ENCODE measurements at regions not wholly inside any gene's neighbourhood (a gene's known extent, or its start where the extent isn't known, plus 50 kb on each side); places are given as distances from the start of the nearest gene placed in this dataset.

DNA sequence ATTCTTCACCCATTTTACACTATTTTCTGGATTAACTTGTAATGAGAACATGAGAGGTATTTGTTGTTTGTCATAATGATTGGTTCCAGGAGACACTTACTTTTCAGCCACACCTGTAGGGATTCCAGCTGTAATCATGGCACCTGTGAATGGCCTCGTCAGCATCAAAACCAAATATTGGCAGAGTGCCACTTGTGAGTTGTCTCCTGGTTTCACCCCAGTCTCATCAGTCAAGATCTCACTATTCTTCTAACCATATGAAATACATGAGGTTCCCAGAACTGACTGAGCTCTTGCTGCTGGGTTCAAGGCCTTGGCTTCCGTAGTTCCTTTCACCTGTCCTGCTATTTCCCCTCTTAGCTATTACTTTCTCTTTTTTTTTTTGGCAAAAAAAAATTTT is 246.6 kb upstream of the ADGRL2 start:
- no peak overlapping the region for H3K27ac ChIP-seq (ENCODE audit: low read length)
- no peaks in the 10 kb centered on the region for H3K9me2 ChIP-seq (ENCODE audit: insufficient read depth, low read length)
- TF ChIP-seq, protein P1, sequence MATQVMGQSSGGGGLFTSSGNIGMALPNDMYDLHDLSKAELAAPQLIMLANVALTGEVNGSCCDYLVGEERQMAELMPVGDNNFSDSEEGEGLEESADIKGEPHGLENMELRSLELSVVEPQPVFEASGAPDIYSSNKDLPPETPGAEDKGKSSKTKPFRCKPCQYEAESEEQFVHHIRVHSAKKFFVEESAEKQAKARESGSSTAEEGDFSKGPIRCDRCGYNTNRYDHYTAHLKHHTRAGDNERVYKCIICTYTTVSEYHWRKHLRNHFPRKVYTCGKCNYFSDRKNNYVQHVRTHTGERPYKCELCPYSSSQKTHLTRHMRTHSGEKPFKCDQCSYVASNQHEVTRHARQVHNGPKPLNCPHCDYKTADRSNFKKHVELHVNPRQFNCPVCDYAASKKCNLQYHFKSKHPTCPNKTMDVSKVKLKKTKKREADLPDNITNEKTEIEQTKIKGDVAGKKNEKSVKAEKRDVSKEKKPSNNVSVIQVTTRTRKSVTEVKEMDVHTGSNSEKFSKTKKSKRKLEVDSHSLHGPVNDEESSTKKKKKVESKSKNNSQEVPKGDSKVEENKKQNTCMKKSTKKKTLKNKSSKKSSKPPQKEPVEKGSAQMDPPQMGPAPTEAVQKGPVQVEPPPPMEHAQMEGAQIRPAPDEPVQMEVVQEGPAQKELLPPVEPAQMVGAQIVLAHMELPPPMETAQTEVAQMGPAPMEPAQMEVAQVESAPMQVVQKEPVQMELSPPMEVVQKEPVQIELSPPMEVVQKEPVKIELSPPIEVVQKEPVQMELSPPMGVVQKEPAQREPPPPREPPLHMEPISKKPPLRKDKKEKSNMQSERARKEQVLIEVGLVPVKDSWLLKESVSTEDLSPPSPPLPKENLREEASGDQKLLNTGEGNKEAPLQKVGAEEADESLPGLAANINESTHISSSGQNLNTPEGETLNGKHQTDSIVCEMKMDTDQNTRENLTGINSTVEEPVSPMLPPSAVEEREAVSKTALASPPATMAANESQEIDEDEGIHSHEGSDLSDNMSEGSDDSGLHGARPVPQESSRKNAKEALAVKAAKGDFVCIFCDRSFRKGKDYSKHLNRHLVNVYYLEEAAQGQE (IDR thresholded peaks at IDR 0.05; ENCODE audit: borderline replicate concordance): no peak
- no peak for TF ChIP-seq SMC3 (conservative IDR thresholded peaks at IDR 0.05; ENCODE audit: poor library complexity)
- no peak for TF ChIP-seq RAD21 (conservative IDR thresholded peaks at IDR 0.05)
- no peak for TF ChIP-seq POLR2AphosphoS5 (IDR thresholded peaks at IDR 0.05)
- TF ChIP-seq TAF1 (IDR thresholded peaks at IDR 0.05; ENCODE audit: low read depth): no peak
- TF ChIP-seq EZH2 (IDR thresholded peaks at IDR 0.05; ENCODE audit: borderline replicate concordance, insufficient read depth, low read length, poor library complexity, severe bottlenecking): no peak
- no peak for TF ChIP-seq CTCF (IDR thresholded peaks at IDR 0.05; ENCODE audit: poor library complexity, severe bottlenecking)
- TF ChIP-seq EP300 (conservative IDR thresholded peaks at IDR 0.05; ENCODE audit: poor library complexity, severe bottlenecking): no peak
- no peak for TF ChIP-seq MXI1 (conservative IDR thresholded peaks at IDR 0.05; ENCODE audit: poor library complexity, severe bottlenecking)
- H3K27me3 ChIP-seq (ENCODE audit: insufficient read depth, low read depth, low read length): no peaks in the 10 kb centered on the region
- no peaks in the 10 kb centered on the region for H4K20me1 ChIP-seq (ENCODE audit: insufficient read depth)
- no peak overlapping the region for H3K4me3 ChIP-seq (ENCODE audit: low read length)
- no peaks in the 10 kb centered on the region for H3F3A ChIP-seq (ENCODE audit: insufficient read depth, low read length, poor library complexity, severe bottlenecking)
- no peak overlapping the region for H3K4me2 ChIP-seq (ENCODE audit: low read length)
- no peak overlapping the region for H3K9ac ChIP-seq (ENCODE audit: low read length)
- no peak overlapping the region for H2AFZ ChIP-seq (ENCODE audit: low read depth, low read length)
- H3K79me2 ChIP-seq (replicated peaks; ENCODE audit: insufficient read depth, low read length): no peaks in the 10 kb centered on the region
- no peaks in the 10 kb centered on the region for H3K9me3 ChIP-seq (ENCODE audit: low read length)
- no peaks in the 10 kb centered on the region for H3K36me3 ChIP-seq (ENCODE audit: insufficient read depth, low read length)

- H3F3A ChIP-seq (ENCODE audit: insufficient read depth, low read length, poor library complexity, severe bottlenecking): no peaks in the 10 kb centered on the region
- no peak overlapping the region for H3K27ac ChIP-seq (ENCODE audit: low read length)
- no peaks in the 10 kb centered on the region for H3K27me3 ChIP-seq (ENCODE audit: insufficient read depth, low read depth, low read length)
- H3K36me3 ChIP-seq (ENCODE audit: insufficient read depth, low read length): no peaks in the 10 kb centered on the region
- no peaks in the 10 kb centered on the region for H3K79me2 ChIP-seq (replicated peaks; ENCODE audit: insufficient read depth, low read length)
- H3K9me2 ChIP-seq (ENCODE audit: insufficient read depth, low read length): no peaks in the 10 kb centered on the region
- H3K4me2 ChIP-seq (ENCODE audit: low read length): no peak overlapping the region
- H4K20me1 ChIP-seq (ENCODE audit: insufficient read depth): no peaks in the 10 kb centered on the region
- no peak overlapping the region for H3K4me3 ChIP-seq (ENCODE audit: low read length)
- H3K9ac ChIP-seq (ENCODE audit: low read length): no peak overlapping the region
- H2AFZ ChIP-seq (ENCODE audit: low read depth, low read length): no peak overlapping the region
- no peaks in the 10 kb centered on the region for H3K9me3 ChIP-seq (ENCODE audit: low read length)
- TF ChIP-seq SMC3 (conservative IDR thresholded peaks at IDR 0.05; ENCODE audit: poor library complexity) (no peak), CTCF (IDR thresholded peaks at IDR 0.05; ENCODE audit: poor library complexity, severe bottlenecking) (no peak), MXI1 (conservative IDR thresholded peaks at IDR 0.05; ENCODE audit: poor library complexity, severe bottlenecking) (no peak), RAD21 (conservative IDR thresholded peaks at IDR 0.05) (no peak), POLR2AphosphoS5 (IDR thresholded peaks at IDR 0.05) (no peak), EP300 (conservative IDR thresholded peaks at IDR 0.05; ENCODE audit: poor library complexity, severe bottlenecking) (no peak), EZH2 (IDR thresholded peaks at IDR 0.05; ENCODE audit: borderline replicate concordance, insufficient read depth, low read length, poor library complexity, severe bottlenecking) (no peak), TAF1 (IDR thresholded peaks at IDR 0.05; ENCODE audit: low read depth) (no peak)
- TF ChIP-seq, protein P1 (IDR thresholded peaks at IDR 0.05; ENCODE audit: borderline replicate concordance): no peak
Measured at GRCh38 chr1:81553503-81553902, 247.2 kb upstream of the ADGRL2 start.

Measured in neural cell (in vitro differentiated cells).